ENCODE measurements at regions not wholly inside any gene's neighbourhood (a gene's known extent, or its start where the extent isn't known, plus 50 kb on each side); places are given as distances from the start of the nearest gene placed in this dataset.

DNA sequence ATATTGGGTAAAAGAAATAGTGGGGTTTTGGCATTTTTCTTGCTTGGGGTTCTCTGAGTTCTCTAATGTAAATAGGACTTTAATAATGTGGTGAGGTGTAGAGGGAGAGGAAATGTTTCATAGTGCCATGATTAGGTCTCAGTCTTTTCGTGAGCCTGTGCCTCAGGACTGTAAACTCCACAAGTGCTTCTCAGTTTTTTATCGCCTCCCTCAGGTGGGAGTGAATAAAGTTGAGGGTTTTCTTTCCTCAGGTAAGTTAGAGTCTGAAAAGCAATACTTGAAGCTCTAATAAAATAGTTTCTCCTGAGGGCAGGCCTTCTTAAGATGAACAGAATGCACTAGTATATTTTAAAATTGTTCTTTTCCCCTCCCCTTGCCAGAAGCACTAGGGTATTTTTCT, 243.1 kb upstream of the SETBP1 start:
- ATAC-seq (ENCODE audit: low FRiP score) (no peak), DNase-seq (ENCODE audit: low spot score) (no peak)
- TF ChIP-seq CTCF (IDR thresholded peaks at IDR 0.05) = no peak

DNA sequence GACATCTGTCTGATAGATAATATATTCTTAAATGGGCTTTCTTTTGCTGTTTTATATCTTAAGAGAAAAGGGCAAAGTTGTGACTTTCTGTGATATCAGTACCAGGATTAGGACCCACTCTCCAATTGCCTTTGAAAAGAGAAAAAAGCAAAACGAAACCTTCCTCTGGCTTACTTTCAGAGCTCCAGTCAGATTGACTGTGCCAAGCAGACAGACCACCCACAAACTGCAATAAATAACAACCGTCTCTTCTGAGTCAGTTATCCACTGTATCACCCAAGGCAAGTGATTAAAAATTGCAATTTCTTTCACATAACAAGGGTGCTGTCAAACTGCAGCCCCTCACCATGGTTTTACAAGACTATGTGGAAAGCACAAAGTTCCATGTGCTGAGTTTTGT, 230.5 kb upstream of the SETBP1 start:
- TF ChIP-seq CTCF (IDR thresholded peaks at IDR 0.05) = no peak
- DNase-seq (ENCODE audit: low spot score) (no peak), ATAC-seq (ENCODE audit: low FRiP score) (no peak)

- TF ChIP-seq CTCF (IDR thresholded peaks at IDR 0.05) = no peak
- ATAC-seq (ENCODE audit: low FRiP score) (no peak), DNase-seq (ENCODE audit: low spot score) (no peak)
These were observed 228.3 kb upstream of the SETBP1 start for GRCh38 chr18:44452346-44452745.

DNA sequence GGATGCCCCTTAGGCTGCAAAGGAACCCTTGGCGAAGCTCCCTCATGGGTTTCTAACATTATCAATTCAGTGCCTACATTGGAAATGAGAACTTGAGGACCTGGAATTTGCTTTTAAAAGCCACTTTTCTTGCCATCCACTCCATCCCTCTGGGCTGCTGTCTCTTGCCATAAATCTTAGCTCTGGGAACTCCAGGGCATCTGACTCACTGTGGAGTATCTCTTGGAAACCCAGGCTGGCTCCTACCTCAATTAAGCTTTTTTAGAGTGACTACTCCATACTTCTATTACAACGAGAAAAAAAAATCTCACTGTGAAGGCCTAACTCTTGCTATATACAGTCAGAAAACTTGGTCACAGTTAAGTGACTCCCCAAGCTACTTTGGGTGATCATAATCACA, 227.2 kb upstream of the SETBP1 start:
- no peak for TF ChIP-seq CTCF (IDR thresholded peaks at IDR 0.05)
- ATAC-seq (ENCODE audit: low FRiP score) (no peak), DNase-seq (ENCODE audit: low spot score) (no peak)

DNA sequence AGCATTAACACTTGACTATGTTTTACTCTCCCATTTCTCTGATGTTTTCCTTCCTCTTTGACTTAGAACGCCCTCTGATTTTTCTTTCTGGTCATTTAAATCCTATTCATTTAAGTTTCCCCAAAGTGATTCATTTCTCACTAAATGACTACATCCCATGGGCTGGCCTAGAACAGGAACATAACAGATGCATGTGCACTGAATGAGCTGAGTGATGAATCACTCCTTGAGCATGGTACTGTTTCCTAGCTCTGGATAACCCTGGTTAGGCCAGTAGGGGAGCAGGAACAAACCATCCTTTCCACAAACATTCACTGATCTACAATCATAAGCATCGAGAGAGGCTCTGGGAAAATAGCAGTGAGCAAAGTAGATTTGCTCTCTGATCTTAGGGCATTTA, 221.9 kb upstream of the SETBP1 start:
- DNase-seq (ENCODE audit: low spot score) = no peak
- ATAC-seq (ENCODE audit: low FRiP score) = no peak
- TF ChIP-seq CTCF (IDR thresholded peaks at IDR 0.05) = no peak

GRCh38 chr18:44464398-44465180, 216.1 kb upstream of the SETBP1 start:
- TF ChIP-seq CTCF (IDR thresholded peaks at IDR 0.05) = no peak
- DNase-seq (ENCODE audit: low spot score) = no peak
- ATAC-seq (ENCODE audit: low FRiP score) = no peak

DNA sequence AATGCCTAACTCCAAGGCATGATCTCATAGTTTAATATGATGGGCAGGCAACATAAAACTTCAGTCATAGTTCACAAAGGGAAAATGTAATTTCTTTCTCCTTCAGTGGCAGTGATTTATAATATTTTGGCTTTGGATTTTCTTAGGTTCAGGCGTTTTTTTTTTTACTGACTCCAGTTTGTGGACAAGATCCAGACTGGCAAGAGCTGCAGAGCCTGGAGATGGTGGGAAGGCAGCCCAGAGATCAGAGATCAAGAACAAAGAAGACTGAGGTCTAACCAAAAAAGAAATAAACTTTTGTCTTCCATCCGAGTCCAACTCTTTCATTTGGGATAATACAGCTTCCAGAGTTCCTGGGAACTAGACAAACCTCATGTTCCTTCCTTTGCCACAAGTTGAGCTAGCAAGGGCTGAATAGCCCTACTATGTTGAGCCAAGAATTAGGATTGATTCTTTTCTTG, 215.3 kb upstream of the SETBP1 start:
- no peak for TF ChIP-seq CTCF (IDR thresholded peaks at IDR 0.05)
- DNase-seq (ENCODE audit: low spot score) (no peak), ATAC-seq (ENCODE audit: low FRiP score) (no peak)

All from omental fat pad (tissue), 3 donors.